ENCODE measurements at regions not wholly inside any gene's neighbourhood (a gene's known extent, or its start where the extent isn't known, plus 50 kb on each side); places are given as distances from the start of the nearest gene placed in this dataset.

DNA sequence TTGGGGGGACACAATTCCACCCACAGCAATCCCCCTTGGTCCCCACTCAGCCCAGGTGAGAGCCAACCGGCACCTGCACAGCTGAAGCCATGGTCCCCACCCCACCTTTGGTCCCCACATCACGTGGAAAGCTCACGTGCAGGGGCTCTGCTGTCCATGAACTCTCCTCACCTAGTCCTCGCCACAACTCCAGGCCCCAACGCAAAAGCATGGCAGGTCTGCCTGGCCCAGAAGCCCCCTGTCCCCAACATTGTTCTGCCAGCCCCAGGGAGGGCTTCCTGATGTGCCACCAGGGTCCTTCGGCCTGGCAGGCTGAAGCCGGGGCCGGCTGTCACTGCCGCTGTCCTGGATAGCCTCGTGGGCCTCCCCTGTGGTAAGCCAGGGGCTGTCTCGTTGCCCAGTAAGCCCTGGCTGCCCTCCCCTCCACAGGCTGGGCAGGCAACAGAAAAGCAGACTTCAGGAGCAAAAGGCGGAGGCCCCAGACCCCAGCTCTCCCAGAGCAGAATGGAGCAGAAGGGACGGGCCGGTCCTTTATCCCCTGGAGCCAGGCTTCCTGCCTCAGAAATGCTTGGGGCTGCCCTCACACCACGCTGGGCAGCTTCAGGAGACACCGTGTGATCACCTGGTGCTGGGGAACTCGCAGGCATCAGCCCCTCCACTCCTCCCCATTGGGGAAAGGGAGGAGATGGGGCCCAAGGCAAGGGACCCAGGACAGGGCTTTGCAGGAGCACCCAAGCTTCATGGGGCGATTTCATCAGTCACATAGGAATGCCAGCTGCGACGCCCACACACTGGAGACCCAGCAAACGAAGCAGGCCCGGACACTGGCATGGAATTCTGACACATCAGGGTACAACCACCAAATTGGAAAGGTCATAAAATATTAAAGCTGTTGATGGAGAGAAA lies 103.7 kb downstream of the ADRA2C start:
- no peak overlapping the region for H3K27ac ChIP-seq (ENCODE audit: low read depth in 1 of 2, low read length in 1 of 2)
- H3K36me3 ChIP-seq (ENCODE audit: control insufficient read depth in 2 of 2, insufficient read depth in 2 of 2, low read length in 1 of 2): no peaks in the 10 kb centered on the region
- peaks cover 0 to 7% of the 10 kb centered on the region in 2 donors for H3K4me1 ChIP-seq (ENCODE audit: control insufficient read depth in 2 of 2, insufficient read depth in 2 of 2, low read length in 2 of 2)
- H3K4me3 ChIP-seq (ENCODE audit: low read length in 2 of 2): no peak overlapping the region
- peaks cover 12 to 51% of the 10 kb centered on the region in 2 donors for H3K27me3 ChIP-seq (ENCODE audit: control insufficient read depth in 2 of 2, insufficient read depth in 1 of 2, low read length in 1 of 2)
- H3K9me3 ChIP-seq (ENCODE audit: control insufficient read depth in 2 of 2, insufficient read depth in 1 of 2, low read length in 1 of 2): no peaks in the 10 kb centered on the region
- 75% methylated on average over 22 of the region's 22 CpGs for WGBS
- DNase-seq (ENCODE audit: low read depth in 6 of 9, low spot score in 9 of 9): no peak

DNA sequence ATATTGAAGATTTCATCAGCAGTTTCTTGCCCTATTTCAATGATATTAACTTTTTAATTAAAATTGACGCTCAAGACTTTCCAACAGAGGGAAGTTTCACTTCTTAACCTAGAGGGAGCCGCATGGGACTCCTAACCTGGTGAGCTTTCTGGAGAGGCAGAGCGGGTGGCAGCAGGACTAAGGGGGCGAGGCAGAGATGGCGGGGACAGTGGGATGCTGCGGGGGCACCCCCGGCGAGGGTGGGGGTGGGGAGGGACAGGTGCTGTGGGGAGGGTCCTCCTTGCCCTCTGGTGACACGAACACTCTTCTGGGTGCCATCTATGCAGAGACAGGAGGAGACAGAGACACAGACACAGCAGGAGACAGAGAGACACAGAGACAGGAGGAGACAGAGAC lies 104.4 kb downstream of the ADRA2C start:
- H3K9me3 ChIP-seq (ENCODE audit: control insufficient read depth in 2 of 2, insufficient read depth in 1 of 2, low read length in 1 of 2): no peaks in the 10 kb centered on the region
- H3K36me3 ChIP-seq (ENCODE audit: control insufficient read depth in 2 of 2, insufficient read depth in 2 of 2, low read length in 1 of 2): no peaks in the 10 kb centered on the region
- peaks cover 0 to 7% of the 10 kb centered on the region in 2 donors for H3K4me1 ChIP-seq (ENCODE audit: control insufficient read depth in 2 of 2, insufficient read depth in 2 of 2, low read length in 2 of 2)
- 88% methylated on average over 9 of the region's 9 CpGs for WGBS
- no peak overlapping the region for H3K27ac ChIP-seq (ENCODE audit: low read depth in 1 of 2, low read length in 1 of 2)
- H3K4me3 ChIP-seq (ENCODE audit: low read length in 2 of 2): no peak overlapping the region
- H3K27me3 ChIP-seq (ENCODE audit: control insufficient read depth in 2 of 2, insufficient read depth in 1 of 2, low read length in 1 of 2): peaks cover 12 to 53% of the 10 kb centered on the region in 2 donors
- DNase-seq (ENCODE audit: low read depth in 6 of 9, low spot score in 9 of 9): no peak

DNA sequence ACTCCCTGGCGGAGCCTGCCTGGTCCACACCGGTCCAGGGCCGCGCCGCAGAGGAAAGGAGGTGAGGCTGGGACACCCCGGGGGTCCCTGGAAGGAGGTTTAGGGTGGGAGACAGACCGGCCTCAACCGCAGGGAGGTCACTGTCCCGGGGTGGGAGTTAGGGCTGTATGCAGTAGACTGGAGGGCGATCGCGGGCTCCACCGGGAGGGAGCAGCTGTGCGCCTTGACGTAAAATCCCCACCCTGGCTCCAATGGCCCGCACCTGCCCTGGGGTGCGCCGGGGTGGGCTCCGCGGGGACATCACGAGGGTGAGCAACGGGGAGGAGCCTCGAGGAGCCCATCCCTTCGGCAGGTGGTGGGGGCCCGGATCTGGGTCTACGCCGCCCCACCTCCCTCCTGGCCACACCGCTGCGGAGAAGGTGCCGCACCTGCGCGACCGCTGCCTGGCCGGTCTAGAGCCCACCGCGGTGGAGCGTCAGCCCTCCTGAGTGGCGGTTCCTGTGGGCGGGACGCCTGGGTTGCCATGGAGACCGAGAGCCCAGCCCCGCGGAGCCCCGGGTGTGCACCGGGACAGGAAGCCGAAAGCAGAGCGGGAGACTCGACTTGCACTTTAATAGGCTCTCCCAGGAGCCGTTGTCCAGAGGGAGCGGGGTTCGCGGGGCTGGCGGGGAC lies 105.1 kb downstream of the ADRA2C start:
- Histone ChIP-seq H3K9me3 (ENCODE audit: control insufficient read depth in 2 of 2, insufficient read depth in 1 of 2, low read length in 1 of 2) (no peaks in the 10 kb centered on the region), H3K4me1 (ENCODE audit: control insufficient read depth in 2 of 2, insufficient read depth in 2 of 2, low read length in 2 of 2) (peaks cover 0 to 7% of the 10 kb centered on the region in 2 donors), H3K36me3 (ENCODE audit: control insufficient read depth in 2 of 2, insufficient read depth in 2 of 2, low read length in 1 of 2) (no peaks in the 10 kb centered on the region), H3K27me3 (ENCODE audit: control insufficient read depth in 2 of 2, insufficient read depth in 1 of 2, low read length in 1 of 2) (peaks cover 12 to 54% of the 10 kb centered on the region in 2 donors), H3K27ac (ENCODE audit: low read depth in 1 of 2, low read length in 1 of 2) (no peak overlapping the region), H3K4me3 (ENCODE audit: low read length in 2 of 2) (peak overlapping the region in 1 of 2 donors; percentile 25)
- DNase-seq (ENCODE audit: low read depth in 6 of 9, low spot score in 9 of 9): peak in 8 of 9 donors; percentile 6 to 65 (median 25)
- 6% methylated on average over 53 of the region's 53 CpGs for WGBS

DNA sequence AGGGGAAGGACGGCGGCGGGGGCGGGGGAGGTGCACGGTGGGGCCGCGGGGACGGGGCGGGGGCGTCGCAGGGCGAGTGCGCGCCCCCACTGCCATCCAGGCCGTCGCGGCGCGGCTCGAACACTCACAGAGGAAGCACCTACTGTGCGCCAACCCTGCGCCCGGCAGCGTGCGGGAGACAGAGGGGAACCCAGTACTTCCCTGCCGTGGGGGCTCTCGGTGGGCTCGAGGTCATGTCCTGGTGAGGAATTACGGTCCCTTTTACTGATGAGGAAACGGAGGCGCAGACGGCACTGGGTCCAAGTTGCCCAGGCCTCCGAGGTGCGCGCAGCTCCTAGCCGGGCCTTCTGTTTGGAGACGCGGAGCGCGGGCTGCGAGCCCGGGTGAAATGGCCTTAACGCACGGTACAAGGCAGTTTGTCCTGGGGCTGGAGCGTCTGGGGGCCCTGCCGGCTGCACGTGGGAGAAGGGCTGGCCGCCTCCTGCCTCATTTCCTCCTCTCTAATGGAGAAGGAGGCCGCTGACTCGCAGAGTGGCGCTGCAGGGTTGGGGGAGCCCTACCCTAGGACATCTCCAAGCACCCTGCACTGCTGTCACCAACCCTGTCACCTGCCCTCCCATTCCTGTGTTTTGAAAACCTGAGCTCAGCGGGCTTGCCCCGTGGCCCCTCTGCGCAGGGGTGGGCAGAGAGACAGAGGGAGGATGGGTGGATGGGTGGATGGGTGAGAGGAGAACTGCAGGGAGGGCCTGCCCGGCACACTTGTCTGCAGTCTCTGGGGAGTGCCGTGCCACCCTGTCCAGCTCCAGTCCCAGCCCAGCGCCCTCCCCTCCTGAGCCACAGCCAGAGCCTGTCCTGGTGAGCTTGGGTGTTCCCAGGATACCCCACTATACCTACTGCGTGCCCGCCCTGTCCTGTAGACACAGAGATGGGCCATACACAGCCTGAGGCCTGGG lies 106.0 kb downstream of the ADRA2C start:
- peaks cover 0 to 7% of the 10 kb centered on the region in 2 donors for H3K4me1 ChIP-seq (ENCODE audit: control insufficient read depth in 2 of 2, insufficient read depth in 2 of 2, low read length in 2 of 2)
- no peaks in the 10 kb centered on the region for H3K9me3 ChIP-seq (ENCODE audit: control insufficient read depth in 2 of 2, insufficient read depth in 1 of 2, low read length in 1 of 2)
- no peak overlapping the region for H3K27ac ChIP-seq (ENCODE audit: low read depth in 1 of 2, low read length in 1 of 2)
- no peak for DNase-seq (ENCODE audit: low read depth in 6 of 9, low spot score in 9 of 9)
- no peaks in the 10 kb centered on the region for H3K36me3 ChIP-seq (ENCODE audit: control insufficient read depth in 2 of 2, insufficient read depth in 2 of 2, low read length in 1 of 2)
- H3K27me3 ChIP-seq (ENCODE audit: control insufficient read depth in 2 of 2, insufficient read depth in 1 of 2, low read length in 1 of 2): peaks cover 12 to 56% of the 10 kb centered on the region in 2 donors
- peak overlapping the region in 1 of 2 donors; percentile 25 for H3K4me3 ChIP-seq (ENCODE audit: low read length in 2 of 2)
- 14% methylated on average over 58 of the region's 59 CpGs for WGBS

DNA sequence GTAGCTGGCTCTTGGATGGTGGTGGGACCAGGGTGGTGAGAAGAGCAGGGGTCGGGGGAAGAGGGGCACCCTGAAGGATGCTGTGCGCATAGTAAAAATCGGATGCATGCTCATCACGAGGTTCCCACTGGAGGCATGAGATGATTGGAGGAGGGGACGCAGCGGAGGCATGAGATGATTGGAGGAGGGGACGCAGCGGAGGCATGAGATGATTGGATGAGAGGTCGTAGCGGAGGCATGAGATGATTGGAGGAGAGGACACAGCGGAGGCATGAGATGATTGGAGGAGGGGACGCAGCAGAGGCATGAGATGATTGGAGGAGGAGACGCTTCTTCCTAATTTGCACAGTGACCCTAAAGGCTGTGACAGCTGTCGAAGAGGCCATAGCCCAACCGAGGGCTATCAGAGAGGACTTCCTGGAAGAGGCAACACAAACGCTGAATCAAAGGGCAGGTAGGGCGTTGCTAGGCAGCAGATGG lies 106.7 kb downstream of the ADRA2C start:
- DNase-seq (ENCODE audit: low read depth in 6 of 9, low spot score in 9 of 9): no peak
- Histone ChIP-seq H3K27ac (ENCODE audit: low read depth in 1 of 2, low read length in 1 of 2) (no peak overlapping the region), H3K36me3 (ENCODE audit: control insufficient read depth in 2 of 2, insufficient read depth in 2 of 2, low read length in 1 of 2) (no peaks in the 10 kb centered on the region), H3K9me3 (ENCODE audit: control insufficient read depth in 2 of 2, insufficient read depth in 1 of 2, low read length in 1 of 2) (no peaks in the 10 kb centered on the region), H3K27me3 (ENCODE audit: control insufficient read depth in 2 of 2, insufficient read depth in 1 of 2, low read length in 1 of 2) (peaks cover 12 to 56% of the 10 kb centered on the region in 2 donors), H3K4me1 (ENCODE audit: control insufficient read depth in 2 of 2, insufficient read depth in 2 of 2, low read length in 2 of 2) (peaks cover 0 to 7% of the 10 kb centered on the region in 2 donors), H3K4me3 (ENCODE audit: low read length in 2 of 2) (no peak overlapping the region)
- WGBS: 73% methylated on average over 17 of the region's 17 CpGs

DNA sequence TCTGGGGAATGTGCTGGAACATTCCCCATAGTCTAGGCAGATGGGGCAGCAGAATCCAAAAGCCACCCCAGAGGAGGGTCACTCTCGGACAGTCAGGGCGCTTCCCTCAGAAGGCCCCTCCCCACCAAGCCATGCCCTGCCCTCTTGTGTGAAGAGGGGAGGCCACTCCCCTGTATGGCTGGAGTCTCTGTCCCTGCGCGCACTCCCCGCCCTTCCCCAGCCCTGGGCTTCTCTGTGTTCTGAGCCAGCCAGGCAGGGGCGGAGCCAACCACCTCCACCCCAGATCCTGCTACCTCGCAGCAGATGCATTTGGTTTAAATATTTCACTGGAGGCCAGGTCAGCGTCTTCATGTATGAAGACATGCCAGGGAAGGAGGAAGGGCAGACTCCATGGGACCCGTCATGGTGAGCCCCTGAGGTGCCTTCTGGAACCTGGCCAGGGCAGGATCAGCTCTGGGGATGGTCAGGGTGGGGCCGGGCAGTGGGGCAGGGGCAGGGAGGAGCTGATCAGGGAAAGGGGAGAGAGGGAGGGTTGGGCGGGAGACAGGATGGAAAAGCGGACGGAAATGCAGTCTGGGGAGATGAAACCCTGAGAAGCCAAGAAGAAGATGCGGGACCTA lies 107.3 kb downstream of the ADRA2C start:
- Histone ChIP-seq H3K4me3 (ENCODE audit: low read length in 2 of 2) (no peak overlapping the region), H3K27ac (ENCODE audit: low read depth in 1 of 2, low read length in 1 of 2) (no peak overlapping the region), H3K27me3 (ENCODE audit: control insufficient read depth in 2 of 2, insufficient read depth in 1 of 2, low read length in 1 of 2) (peaks cover 12 to 57% of the 10 kb centered on the region in 2 donors), H3K9me3 (ENCODE audit: control insufficient read depth in 2 of 2, insufficient read depth in 1 of 2, low read length in 1 of 2) (peaks cover 0 to 2% of the 10 kb centered on the region in 2 donors), H3K4me1 (ENCODE audit: control insufficient read depth in 2 of 2, insufficient read depth in 2 of 2, low read length in 2 of 2) (peaks cover 0 to 7% of the 10 kb centered on the region in 2 donors), H3K36me3 (ENCODE audit: control insufficient read depth in 2 of 2, insufficient read depth in 2 of 2, low read length in 1 of 2) (no peaks in the 10 kb centered on the region)
- DNase-seq (ENCODE audit: low read depth in 6 of 9, low spot score in 9 of 9): no peak
- 37% methylated on average over 14 of the region's 14 CpGs for WGBS

DNA sequence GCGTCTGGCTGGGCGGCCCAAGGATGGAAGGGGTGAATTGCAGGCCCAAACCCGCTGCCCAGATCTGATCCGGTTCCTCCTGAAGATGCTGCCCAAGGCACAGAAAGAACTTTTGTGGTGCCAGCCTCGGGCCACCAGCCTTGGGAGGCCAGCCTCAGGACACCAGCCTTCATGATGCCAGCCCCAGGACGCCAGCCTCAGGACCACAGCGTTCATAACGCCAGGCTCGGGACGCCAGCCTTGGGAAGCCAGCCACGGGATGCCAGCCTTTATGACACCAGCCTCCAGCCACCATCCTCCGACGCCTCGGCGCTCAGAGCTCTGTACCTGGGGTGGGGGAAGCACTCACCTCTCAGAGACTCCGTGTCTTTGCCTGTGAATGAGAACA lies 107.8 kb downstream of the ADRA2C start:
- Histone ChIP-seq H3K27me3 (ENCODE audit: control insufficient read depth in 2 of 2, insufficient read depth in 1 of 2, low read length in 1 of 2) (peaks cover 13 to 61% of the 10 kb centered on the region in 2 donors), H3K9me3 (ENCODE audit: control insufficient read depth in 2 of 2, insufficient read depth in 1 of 2, low read length in 1 of 2) (peaks cover 0 to 2% of the 10 kb centered on the region in 2 donors), H3K27ac (ENCODE audit: low read depth in 1 of 2, low read length in 1 of 2) (no peak overlapping the region), H3K36me3 (ENCODE audit: control insufficient read depth in 2 of 2, insufficient read depth in 2 of 2, low read length in 1 of 2) (no peaks in the 10 kb centered on the region), H3K4me3 (ENCODE audit: low read length in 2 of 2) (no peak overlapping the region), H3K4me1 (ENCODE audit: control insufficient read depth in 2 of 2, insufficient read depth in 2 of 2, low read length in 2 of 2) (peaks cover 0 to 7% of the 10 kb centered on the region in 2 donors)
- WGBS: 85% methylated on average over 16 of the region's 16 CpGs
- DNase-seq (ENCODE audit: low read depth in 6 of 9, low spot score in 9 of 9): no peak

DNA sequence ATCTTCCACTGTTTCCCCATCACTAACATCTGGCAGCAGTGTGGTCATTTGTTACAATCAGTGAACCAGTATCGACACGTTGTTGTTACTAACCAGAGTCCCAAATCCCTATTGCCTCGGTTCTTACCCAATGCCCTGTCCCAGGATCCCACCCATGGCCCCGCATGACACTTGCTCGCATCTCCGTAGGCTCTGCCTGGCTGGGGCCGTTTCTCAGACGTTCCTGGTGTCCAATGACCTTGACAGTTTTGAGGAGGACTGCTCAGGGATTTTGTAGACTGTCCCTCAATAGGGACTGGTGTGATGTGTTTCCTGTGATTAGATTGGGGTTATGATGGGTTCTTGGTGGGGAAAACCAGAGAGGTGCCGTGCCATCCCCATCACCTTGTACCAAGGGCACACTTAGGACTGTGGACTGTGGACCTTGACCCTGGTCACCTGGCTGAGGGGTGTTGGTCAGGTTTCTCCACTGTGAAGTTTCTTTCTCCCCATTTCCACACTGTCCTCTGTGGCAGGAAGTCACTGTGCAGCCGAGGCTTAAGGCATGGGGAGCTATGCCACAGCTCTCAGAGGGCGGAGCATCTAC lies 108.4 kb downstream of the ADRA2C start:
- Histone ChIP-seq H3K4me3 (ENCODE audit: low read length in 2 of 2) (no peak overlapping the region), H3K4me1 (ENCODE audit: control insufficient read depth in 2 of 2, insufficient read depth in 2 of 2, low read length in 2 of 2) (peaks cover 0 to 11% of the 10 kb centered on the region in 2 donors), H3K27me3 (ENCODE audit: control insufficient read depth in 2 of 2, insufficient read depth in 1 of 2, low read length in 1 of 2) (peaks cover 17 to 66% of the 10 kb centered on the region in 2 donors), H3K27ac (ENCODE audit: low read depth in 1 of 2, low read length in 1 of 2) (no peak overlapping the region), H3K9me3 (ENCODE audit: control insufficient read depth in 2 of 2, insufficient read depth in 1 of 2, low read length in 1 of 2) (peaks cover 0 to 2% of the 10 kb centered on the region in 2 donors), H3K36me3 (ENCODE audit: control insufficient read depth in 2 of 2, insufficient read depth in 2 of 2, low read length in 1 of 2) (no peaks in the 10 kb centered on the region)
- DNase-seq (ENCODE audit: low read depth in 6 of 9, low spot score in 9 of 9): no peak
- 75% methylated on average over 11 of the region's 11 CpGs for WGBS
